HEK293 (cell line): ENCODE measurements at regions not wholly inside any gene's neighbourhood (a gene's known extent, or its start where the extent isn't known, plus 50 kb on each side); places are given as distances from the start of the nearest gene placed in this dataset.

Experiments used
- ZNF202 ChIP-seq: fragments of 450-650 bp; formaldehyde crosslinking; IDR thresholded peaks from 2 replicates; pipeline ENCODE4 v1.5.1; 2016; ENCODE audit warnings: missing biosample characterization, missing genetic modification characterization, borderline replicate concordance
- ZNF558 ChIP-seq: fragments of 450-650 bp; formaldehyde crosslinking; IDR thresholded peaks from 2 replicates; pipeline ENCODE4 v1.5.1; 2016; ENCODE audit warnings: missing biosample characterization, missing genetic modification characterization
- TF ChIP-seq, protein P1 (sequence below): fragments of 450-650 bp; formaldehyde crosslinking; IDR thresholded peaks from 2 replicates; pipeline ENCODE4 v1.5.1; 2016; ENCODE audit warnings: missing biosample characterization, missing genetic modification characterization
- TF ChIP-seq, protein P2 (sequence below): fragments of 450-650 bp; formaldehyde crosslinking; IDR thresholded peaks from 2 replicates; pipeline ENCODE4 v1.5.1; 2016; ENCODE audit warnings: missing biosample characterization, missing genetic modification characterization

DNA sequence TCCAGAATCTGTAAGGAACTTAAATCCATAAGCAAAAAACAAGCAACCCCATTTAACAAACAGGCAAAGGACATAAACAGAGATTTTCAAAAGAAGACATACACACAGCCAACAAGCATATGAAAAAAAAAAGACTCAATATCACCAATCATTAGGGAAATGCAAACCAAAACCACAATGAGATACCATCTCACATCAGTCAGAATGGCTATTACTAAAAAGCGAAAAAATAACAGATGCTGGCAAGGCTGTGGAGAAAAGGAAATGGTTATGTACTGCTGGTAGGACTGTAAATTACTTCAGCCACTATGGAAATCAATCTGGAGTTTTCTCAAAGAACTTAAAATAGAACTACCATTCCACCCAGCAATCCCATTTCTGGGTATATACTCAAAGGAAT, 156.8 kb upstream of the RADX start:
- TF ChIP-seq, protein P1, sequence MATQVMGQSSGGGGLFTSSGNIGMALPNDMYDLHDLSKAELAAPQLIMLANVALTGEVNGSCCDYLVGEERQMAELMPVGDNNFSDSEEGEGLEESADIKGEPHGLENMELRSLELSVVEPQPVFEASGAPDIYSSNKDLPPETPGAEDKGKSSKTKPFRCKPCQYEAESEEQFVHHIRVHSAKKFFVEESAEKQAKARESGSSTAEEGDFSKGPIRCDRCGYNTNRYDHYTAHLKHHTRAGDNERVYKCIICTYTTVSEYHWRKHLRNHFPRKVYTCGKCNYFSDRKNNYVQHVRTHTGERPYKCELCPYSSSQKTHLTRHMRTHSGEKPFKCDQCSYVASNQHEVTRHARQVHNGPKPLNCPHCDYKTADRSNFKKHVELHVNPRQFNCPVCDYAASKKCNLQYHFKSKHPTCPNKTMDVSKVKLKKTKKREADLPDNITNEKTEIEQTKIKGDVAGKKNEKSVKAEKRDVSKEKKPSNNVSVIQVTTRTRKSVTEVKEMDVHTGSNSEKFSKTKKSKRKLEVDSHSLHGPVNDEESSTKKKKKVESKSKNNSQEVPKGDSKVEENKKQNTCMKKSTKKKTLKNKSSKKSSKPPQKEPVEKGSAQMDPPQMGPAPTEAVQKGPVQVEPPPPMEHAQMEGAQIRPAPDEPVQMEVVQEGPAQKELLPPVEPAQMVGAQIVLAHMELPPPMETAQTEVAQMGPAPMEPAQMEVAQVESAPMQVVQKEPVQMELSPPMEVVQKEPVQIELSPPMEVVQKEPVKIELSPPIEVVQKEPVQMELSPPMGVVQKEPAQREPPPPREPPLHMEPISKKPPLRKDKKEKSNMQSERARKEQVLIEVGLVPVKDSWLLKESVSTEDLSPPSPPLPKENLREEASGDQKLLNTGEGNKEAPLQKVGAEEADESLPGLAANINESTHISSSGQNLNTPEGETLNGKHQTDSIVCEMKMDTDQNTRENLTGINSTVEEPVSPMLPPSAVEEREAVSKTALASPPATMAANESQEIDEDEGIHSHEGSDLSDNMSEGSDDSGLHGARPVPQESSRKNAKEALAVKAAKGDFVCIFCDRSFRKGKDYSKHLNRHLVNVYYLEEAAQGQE (tag by site-specific recombination) = no peak
- TF ChIP-seq, protein P2, sequence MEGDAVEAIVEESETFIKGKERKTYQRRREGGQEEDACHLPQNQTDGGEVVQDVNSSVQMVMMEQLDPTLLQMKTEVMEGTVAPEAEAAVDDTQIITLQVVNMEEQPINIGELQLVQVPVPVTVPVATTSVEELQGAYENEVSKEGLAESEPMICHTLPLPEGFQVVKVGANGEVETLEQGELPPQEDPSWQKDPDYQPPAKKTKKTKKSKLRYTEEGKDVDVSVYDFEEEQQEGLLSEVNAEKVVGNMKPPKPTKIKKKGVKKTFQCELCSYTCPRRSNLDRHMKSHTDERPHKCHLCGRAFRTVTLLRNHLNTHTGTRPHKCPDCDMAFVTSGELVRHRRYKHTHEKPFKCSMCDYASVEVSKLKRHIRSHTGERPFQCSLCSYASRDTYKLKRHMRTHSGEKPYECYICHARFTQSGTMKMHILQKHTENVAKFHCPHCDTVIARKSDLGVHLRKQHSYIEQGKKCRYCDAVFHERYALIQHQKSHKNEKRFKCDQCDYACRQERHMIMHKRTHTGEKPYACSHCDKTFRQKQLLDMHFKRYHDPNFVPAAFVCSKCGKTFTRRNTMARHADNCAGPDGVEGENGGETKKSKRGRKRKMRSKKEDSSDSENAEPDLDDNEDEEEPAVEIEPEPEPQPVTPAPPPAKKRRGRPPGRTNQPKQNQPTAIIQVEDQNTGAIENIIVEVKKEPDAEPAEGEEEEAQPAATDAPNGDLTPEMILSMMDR = no peak
- TF ChIP-seq ZNF202 = no peak
- no peak for TF ChIP-seq ZNF558 (tag by site-specific recombination)
